DND-41 (cell line): ENCODE measurements at regions not wholly inside any gene's neighbourhood (a gene's known extent, or its start where the extent isn't known, plus 50 kb on each side); places are given as distances from the start of the nearest gene placed in this dataset.

Experiments used
- CTCF ChIP-seq: IDR thresholded peaks from 2 replicates; pipeline ENCODE4 v1.5.1; 2012; ENCODE audit warnings: borderline replicate concordance, low read length, moderate library complexity, mild to moderate bottlenecking; ENCODE audit not compliant: poor library complexity, severe bottlenecking; ENCODE audit errors: extremely low read depth
- EZH2 ChIP-seq: IDR thresholded peaks from 3 replicates; pipeline ENCODE4 v1.6.1; 2012; ENCODE audit warnings: borderline replicate concordance, low read depth, mild to moderate bottlenecking, moderate library complexity, low read length, inconsistent platforms; ENCODE audit not compliant: severe bottlenecking

DNA sequence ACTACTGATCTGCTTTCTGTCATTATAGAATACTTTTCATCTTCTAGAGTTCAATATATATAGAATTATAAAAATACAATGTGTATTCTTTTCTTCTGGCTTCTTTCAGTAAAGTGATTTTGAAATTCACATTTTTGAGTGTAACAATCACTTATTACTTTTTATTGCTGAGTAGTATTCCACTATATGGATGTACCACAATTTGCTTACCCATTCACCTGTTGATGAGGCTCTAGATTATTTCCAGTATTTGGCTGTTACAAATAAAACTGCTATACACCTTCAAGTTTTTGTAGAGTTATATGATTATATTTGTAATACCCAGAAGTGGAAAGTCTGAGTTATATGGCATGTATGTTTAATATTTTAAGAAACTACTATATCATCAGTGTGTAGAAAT, 159.4 kb downstream of the RWDD3 start:
- TF ChIP-seq CTCF, result no peak
- TF ChIP-seq EZH2, result no peak
